Astrocyte of the cerebellum (primary cell): ENCODE measurements at regions not wholly inside any gene's neighbourhood (a gene's known extent, or its start where the extent isn't known, plus 50 kb on each side); places are given as distances from the start of the nearest gene placed in this dataset.
A peak's percentile ranks its signal among the peaks of the same experiment; 100 is the strongest.

Experiments
- DNase-seq: peaks from one replicate; pipeline ENCODE4 v3.0.0-alpha.2; 2011; ENCODE audit warnings: low read depth
- H3K4me3 ChIP-seq: 2 replicates; pipeline ENCODE4 v1.5.1; 2011; ENCODE audit warnings: mild to moderate bottlenecking, low read depth, low read length, moderate library complexity
- CTCF ChIP-seq: IDR thresholded peaks from 2 replicates; pipeline ENCODE4 v1.5.1; 2012; ENCODE audit warnings: low read length, low read depth, moderate library complexity, mild to moderate bottlenecking; ENCODE audit errors: missing control alignments
- in situ Hi-C: cut with HindIII; loops from 2 replicates; pipeline ENCODE4 v1.10.0; 2017; ENCODE audit warnings: low sequenced_read_pairs

- TF ChIP-seq CTCF: no peak
- DNase-seq: no peak
- in situ Hi-C loops: no loop called here
Measured at GRCh38 chr6:12595161-12595811, 121.3 kb upstream of the PHACTR1 start.

GRCh38 chr6:12596731-12597130, 119.8 kb upstream of the PHACTR1 start:
- TF ChIP-seq CTCF: no peak
- no peak overlapping the region for H3K4me3 ChIP-seq
- in situ Hi-C loops: no loop called here
- no peak for DNase-seq

More at GRCh38 chr6:12595161-12595811, 121.3 kb upstream of the PHACTR1 start:
- H3K4me3 ChIP-seq: no peak overlapping the region

GRCh38 chr6:12598919-12599318, 117.6 kb upstream of the PHACTR1 start:
- in situ Hi-C loops: no loop called here
- no peak overlapping the region for H3K4me3 ChIP-seq
- no peak for DNase-seq
- no peak for TF ChIP-seq CTCF

- no peak for DNase-seq
- in situ Hi-C loops: loop anchor here (25.0 kb wide), 1 partner anchor 940 kb away; no protein-coding TSS in a partner anchor
- no peak for TF ChIP-seq CTCF
- H3K4me3 ChIP-seq: no peak overlapping the region
Measured at GRCh38 chr6:12601881-12602280, 114.7 kb upstream of the PHACTR1 start.

- DNase-seq: no peak
- in situ Hi-C loops: loop anchor here (25.0 kb wide), 1 partner anchor 940 kb away; no protein-coding TSS in a partner anchor
- H3K4me3 ChIP-seq: no peak overlapping the region
- TF ChIP-seq CTCF: no peak
Measured at GRCh38 chr6:12602342-12602741, 114.2 kb upstream of the PHACTR1 start.

GRCh38 chr6:12602951-12603672, 113.5 kb upstream of the PHACTR1 start:
- H3K4me3 ChIP-seq: no peak overlapping the region
- peak; percentile 65 for DNase-seq
- peak; percentile 54 for TF ChIP-seq CTCF
- in situ Hi-C loops: loop anchor here (25.0 kb wide), 1 partner anchor 941 kb away; no protein-coding TSS in a partner anchor
